Progenitor cell of endocrine pancreas (in vitro differentiated cells): ENCODE measurements at regions not wholly inside any gene's neighbourhood (a gene's known extent, or its start where the extent isn't known, plus 50 kb on each side); places are given as distances from the start of the nearest gene placed in this dataset.

Experiments used
- DNase-seq: peaks from one replicate; pipeline ENCODE4 v3.0.0; 2021; ENCODE audit warnings: low spot score; ENCODE audit not compliant: unreplicated experiment
- H3K27ac Mint-ChIP-seq: 2 replicates; pipeline ENCODE4 v1.8.0; 2021; ENCODE audit warnings: mild to moderate bottlenecking, moderate library complexity, mixed read lengths
- H3K27me3 Mint-ChIP-seq: 2 replicates; pipeline ENCODE4 v1.8.0; 2021; ENCODE audit warnings: mixed read lengths
- H3K36me3 Mint-ChIP-seq: 2 replicates; pipeline ENCODE4 v1.8.0; 2022; ENCODE audit warnings: mixed read lengths; ENCODE audit not compliant: insufficient read depth
- H3K4me1 Mint-ChIP-seq: 2 replicates; pipeline ENCODE4 v1.8.0; 2021; ENCODE audit warnings: low read depth, mixed read lengths
- H3K4me3 Mint-ChIP-seq: 2 replicates; pipeline ENCODE4 v1.8.0; 2021; ENCODE audit warnings: low read depth, mild to moderate bottlenecking, moderate library complexity, mixed read lengths
- H3K9me3 Mint-ChIP-seq: 2 replicates; pipeline ENCODE4 v1.8.0; 2021; ENCODE audit warnings: low read depth, mixed read lengths
- CTCF ChIP-seq: fragments of 200-600 bp; sonication (generic); IDR thresholded peaks from one replicate; pipeline ENCODE4 v1.5.0; 2021; ENCODE audit warnings: antibody characterized with exemption, mild to moderate bottlenecking; ENCODE audit not compliant: unreplicated experiment

- no peak overlapping the region for H3K27ac Mint-ChIP-seq
- DNase-seq, result no peak
- H3K36me3 Mint-ChIP-seq, result no peaks in the 10 kb centered on the region
- no peak for TF ChIP-seq CTCF
- peaks cover 5% of the 10 kb centered on the region for H3K4me1 Mint-ChIP-seq
- H3K9me3 Mint-ChIP-seq, result no peaks in the 10 kb centered on the region
- peaks cover 5% of the 10 kb centered on the region for H3K27me3 Mint-ChIP-seq
- H3K4me3 Mint-ChIP-seq, result no peak overlapping the region
These were observed 158.5 kb downstream of the ADAMTS15 start for GRCh38 chr11:130606781-130607511.

- no peak for TF ChIP-seq CTCF
- H3K9me3 Mint-ChIP-seq, result no peaks in the 10 kb centered on the region
- H3K4me1 Mint-ChIP-seq, result peaks cover 2% of the 10 kb centered on the region
- no peak overlapping the region for H3K27ac Mint-ChIP-seq
- H3K36me3 Mint-ChIP-seq, result no peaks in the 10 kb centered on the region
- no peak overlapping the region for H3K4me3 Mint-ChIP-seq
- no peak for DNase-seq
- peaks cover 5% of the 10 kb centered on the region for H3K27me3 Mint-ChIP-seq
These were observed 159.8 kb downstream of the ADAMTS15 start for GRCh38 chr11:130608287-130608686.

GRCh38 chr11:130609121-130610035, 160.9 kb downstream of the ADAMTS15 start:
- no peak for DNase-seq
- Mint-ChIP-seq H3K9me3 (no peaks in the 10 kb centered on the region), H3K36me3 (no peaks in the 10 kb centered on the region), H3K27me3 (peaks cover 5% of the 10 kb centered on the region), H3K27ac (no peak overlapping the region), H3K4me1 (no peaks in the 10 kb centered on the region), H3K4me3 (no peak overlapping the region)
- no peak for TF ChIP-seq CTCF

GRCh38 chr11:130611791-130612251, 163.4 kb downstream of the ADAMTS15 start:
- Mint-ChIP-seq H3K27ac (no peak overlapping the region), H3K4me3 (no peak overlapping the region), H3K36me3 (no peaks in the 10 kb centered on the region), H3K9me3 (no peaks in the 10 kb centered on the region), H3K27me3 (peaks cover 5% of the 10 kb centered on the region), H3K4me1 (no peaks in the 10 kb centered on the region)
- TF ChIP-seq CTCF, result no peak
- DNase-seq, result no peak

GRCh38 chr11:130612291-130612851, 163.9 kb downstream of the ADAMTS15 start:
- Mint-ChIP-seq H3K27me3 (peaks cover 5% of the 10 kb centered on the region), H3K4me3 (no peak overlapping the region)

More at GRCh38 chr11:130612291-130612851, 163.9 kb downstream of the ADAMTS15 start:
- DNase-seq, result no peak
- Mint-ChIP-seq H3K27ac (no peak overlapping the region), H3K36me3 (no peaks in the 10 kb centered on the region), H3K4me1 (no peaks in the 10 kb centered on the region), H3K9me3 (no peaks in the 10 kb centered on the region)
- TF ChIP-seq CTCF, result no peak
